ENCODE measurements at regions not wholly inside any gene's neighbourhood (a gene's known extent, or its start where the extent isn't known, plus 50 kb on each side); places are given as distances from the start of the nearest gene placed in this dataset.

DNA sequence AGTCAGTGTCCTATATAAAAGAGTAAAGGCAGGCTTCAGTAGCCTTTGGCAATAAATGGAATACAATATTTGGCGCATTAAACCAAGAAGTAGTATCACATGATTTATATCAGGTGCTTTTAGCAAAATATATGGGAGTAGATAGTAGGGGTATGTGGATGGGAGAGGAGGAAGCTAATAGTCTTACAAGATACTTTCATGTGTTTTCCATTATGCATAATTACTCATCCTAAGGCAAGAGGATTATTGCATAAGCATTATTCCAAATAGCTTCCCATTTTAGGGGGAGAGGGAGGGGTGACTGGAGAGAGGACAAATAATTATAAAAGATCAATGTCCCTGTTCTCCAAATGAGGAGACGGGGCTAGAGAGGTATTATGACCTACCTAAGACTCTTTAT, 104.3 kb downstream of the DUSP6 start:
- intact Hi-C loops (cut with DNase I; ENCODE audit: low total_unique reads): no loop called here

DNA sequence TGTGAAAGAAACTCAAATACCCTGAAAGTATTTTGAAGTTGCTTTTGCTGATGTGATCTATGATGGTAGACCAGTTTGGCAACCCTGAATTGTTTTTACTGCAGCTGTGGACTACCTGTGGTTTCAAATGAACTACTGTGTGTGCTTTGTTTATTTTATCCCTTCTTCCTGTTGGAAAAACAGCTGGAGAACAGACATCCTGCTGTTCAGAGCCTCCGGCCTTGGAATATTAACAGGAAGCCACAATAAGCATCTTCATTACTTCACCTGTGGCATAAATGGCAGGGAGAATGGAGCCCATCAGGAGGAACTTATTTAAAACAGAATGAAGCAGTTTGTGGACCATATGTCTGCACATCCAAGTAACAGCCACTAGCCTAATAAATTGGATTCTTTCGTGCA, 104.8 kb downstream of the DUSP6 start:
- intact Hi-C loops (cut with DNase I; ENCODE audit: low total_unique reads): no loop called here
- WGBS, 2 donors: 65% methylated on average over 2 of the region's 2 CpGs
- H3K4me3 ChIP-seq (ENCODE audit: low read depth, poor library complexity, severe bottlenecking): no peak overlapping the region
- DNase-seq (ENCODE audit: low spot score in 2 of 2): no peak
- TF ChIP-seq POLR2A (IDR thresholded peaks at IDR 0.05): no peak
- TF ChIP-seq, protein P1, sequence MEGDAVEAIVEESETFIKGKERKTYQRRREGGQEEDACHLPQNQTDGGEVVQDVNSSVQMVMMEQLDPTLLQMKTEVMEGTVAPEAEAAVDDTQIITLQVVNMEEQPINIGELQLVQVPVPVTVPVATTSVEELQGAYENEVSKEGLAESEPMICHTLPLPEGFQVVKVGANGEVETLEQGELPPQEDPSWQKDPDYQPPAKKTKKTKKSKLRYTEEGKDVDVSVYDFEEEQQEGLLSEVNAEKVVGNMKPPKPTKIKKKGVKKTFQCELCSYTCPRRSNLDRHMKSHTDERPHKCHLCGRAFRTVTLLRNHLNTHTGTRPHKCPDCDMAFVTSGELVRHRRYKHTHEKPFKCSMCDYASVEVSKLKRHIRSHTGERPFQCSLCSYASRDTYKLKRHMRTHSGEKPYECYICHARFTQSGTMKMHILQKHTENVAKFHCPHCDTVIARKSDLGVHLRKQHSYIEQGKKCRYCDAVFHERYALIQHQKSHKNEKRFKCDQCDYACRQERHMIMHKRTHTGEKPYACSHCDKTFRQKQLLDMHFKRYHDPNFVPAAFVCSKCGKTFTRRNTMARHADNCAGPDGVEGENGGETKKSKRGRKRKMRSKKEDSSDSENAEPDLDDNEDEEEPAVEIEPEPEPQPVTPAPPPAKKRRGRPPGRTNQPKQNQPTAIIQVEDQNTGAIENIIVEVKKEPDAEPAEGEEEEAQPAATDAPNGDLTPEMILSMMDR (IDR thresholded peaks at IDR 0.05): no peak

More for the DNA sequence above, 104.3 kb downstream of the DUSP6 start:
- TF ChIP-seq, protein P1 (IDR thresholded peaks at IDR 0.05): no peak
- TF ChIP-seq POLR2A (IDR thresholded peaks at IDR 0.05): no peak
- no peak for DNase-seq (ENCODE audit: low spot score in 2 of 2)
- WGBS, 2 donors: 68 to 72% methylated on average over 2 of the region's 2 CpGs
- H3K4me3 ChIP-seq (ENCODE audit: low read depth, poor library complexity, severe bottlenecking): no peak overlapping the region

DNA sequence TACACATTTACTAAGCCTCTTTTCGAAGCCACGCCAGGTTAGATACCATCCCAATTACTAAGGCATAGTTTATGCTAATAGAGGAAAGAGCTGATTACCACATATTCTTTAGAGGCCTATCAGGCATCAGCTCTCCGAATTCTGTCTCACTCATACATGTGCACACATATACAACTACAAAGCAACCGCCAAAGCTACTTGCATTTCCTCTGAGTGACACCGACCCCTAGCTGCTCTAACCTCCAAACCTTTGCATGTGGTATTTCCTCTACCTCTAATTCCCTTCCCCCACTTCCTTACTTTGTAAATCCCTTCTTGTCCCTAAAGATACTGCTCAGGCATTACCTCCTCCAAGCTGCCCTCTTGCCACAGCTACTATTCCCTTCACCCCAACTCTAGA, 107.2 kb downstream of the DUSP6 start:
- H3K4me3 ChIP-seq (ENCODE audit: low read depth, poor library complexity, severe bottlenecking): no peak overlapping the region
- 42 to 60% methylated on average over 5 of the region's 5 CpGs for WGBS, 2 donors
- no peak for DNase-seq (ENCODE audit: low spot score in 2 of 2)
- TF ChIP-seq, protein P1 (IDR thresholded peaks at IDR 0.05): no peak
- TF ChIP-seq POLR2A (IDR thresholded peaks at IDR 0.05): no peak
- intact Hi-C loops (cut with DNase I; ENCODE audit: low total_unique reads): no loop called here

DNA sequence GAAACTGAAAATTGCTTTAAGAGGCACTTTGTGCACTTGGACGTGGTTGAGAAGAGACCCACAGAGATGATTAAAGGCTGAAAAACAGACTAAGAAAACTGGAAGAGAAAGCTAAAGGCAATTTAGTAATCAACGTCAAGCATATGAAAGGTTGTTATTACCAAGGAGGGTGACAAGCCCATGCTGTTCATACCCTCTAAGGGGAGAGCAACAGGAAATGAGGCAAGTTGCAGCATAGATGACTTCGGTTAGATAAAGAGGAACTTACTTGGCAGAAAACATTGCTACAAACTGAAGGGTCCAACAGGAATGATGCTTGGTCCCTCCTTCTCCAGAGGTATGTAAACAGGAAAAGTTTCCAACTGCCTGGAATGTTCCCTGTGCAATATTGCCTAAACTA, 107.8 kb downstream of the DUSP6 start:
- DNase-seq (ENCODE audit: low spot score in 2 of 2): no peak
- intact Hi-C loops (cut with DNase I; ENCODE audit: low total_unique reads): no loop called here
- TF ChIP-seq, protein P1 (IDR thresholded peaks at IDR 0.05): no peak
- no peak for TF ChIP-seq POLR2A (IDR thresholded peaks at IDR 0.05)
- WGBS, 2 donors: 34 to 48% methylated on average over 3 of the region's 3 CpGs
- no peak overlapping the region for H3K4me3 ChIP-seq (ENCODE audit: low read depth, poor library complexity, severe bottlenecking)

DNA sequence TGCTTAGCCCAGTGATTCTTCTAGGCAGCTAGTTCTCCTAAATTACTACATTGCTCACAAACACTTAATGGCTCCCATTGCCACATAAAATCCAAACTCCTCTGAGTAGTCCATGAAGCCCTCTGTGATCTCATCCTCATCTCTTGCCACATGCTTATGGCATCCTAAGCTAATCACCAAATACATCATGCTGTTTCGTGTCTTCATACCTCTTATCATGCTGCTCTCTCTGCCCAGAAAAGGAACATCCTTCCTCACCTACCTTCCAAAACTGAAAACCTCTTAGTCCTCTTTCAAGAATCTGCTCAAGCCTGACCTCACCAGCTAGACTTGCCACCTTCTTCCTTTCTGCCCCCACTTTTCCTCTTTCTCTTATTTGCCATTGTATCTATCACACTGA, 108.5 kb downstream of the DUSP6 start:
- intact Hi-C loops (cut with DNase I; ENCODE audit: low total_unique reads): no loop called here
- 79 to 92% methylated on average over 1 of the region's 1 CpG for WGBS, 2 donors
- no peak for TF ChIP-seq POLR2A (IDR thresholded peaks at IDR 0.05)
- TF ChIP-seq, protein P1 (IDR thresholded peaks at IDR 0.05): no peak
- no peak for DNase-seq (ENCODE audit: low spot score in 2 of 2)
- no peak overlapping the region for H3K4me3 ChIP-seq (ENCODE audit: low read depth, poor library complexity, severe bottlenecking)

DNA sequence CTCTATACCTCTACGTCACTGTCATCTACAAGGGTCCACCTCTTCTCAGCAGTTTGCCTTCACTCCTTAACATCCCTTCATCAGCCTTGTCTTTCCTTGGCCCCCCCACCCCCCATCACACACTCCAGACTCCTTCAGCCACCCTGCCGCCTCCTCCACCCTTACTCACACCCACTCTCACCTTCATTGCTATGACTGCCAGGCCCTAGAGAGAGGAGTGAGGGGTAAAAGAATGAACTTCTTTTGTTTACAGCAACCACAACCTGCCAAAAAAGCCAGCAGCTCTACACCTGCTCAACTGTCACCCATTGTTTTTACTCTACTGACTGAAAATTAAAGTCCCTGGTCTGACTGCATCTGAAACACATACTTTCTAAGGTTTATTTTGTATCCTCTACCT, 112.8 kb downstream of the DUSP6 start:
- WGBS, 2 donors: 81 to 82% methylated on average over 2 of the region's 2 CpGs
- no peak overlapping the region for H3K4me3 ChIP-seq (ENCODE audit: low read depth, poor library complexity, severe bottlenecking)
- intact Hi-C loops (cut with DNase I; ENCODE audit: low total_unique reads): loop anchor here (10.0 kb wide), 1 partner anchor 465 kb away; the partner anchor contains the start of gene ATP2B1
- DNase-seq (ENCODE audit: low spot score in 2 of 2): no peak
- TF ChIP-seq, protein P1 (IDR thresholded peaks at IDR 0.05): no peak
- no peak for TF ChIP-seq POLR2A (IDR thresholded peaks at IDR 0.05)

All from lower leg skin (tissue), 4 donors.